Uterus (tissue), 2 donors: ENCODE measurements at regions not wholly inside any gene's neighbourhood (a gene's known extent, or its start where the extent isn't known, plus 50 kb on each side); places are given as distances from the start of the nearest gene placed in this dataset.

ENCODE experiments used
- POLR2A ChIP-seq, 2 donors: fragments of 450-650 bp; IDR thresholded peaks; one replicate each; pipeline ENCODE4 v1.6.1; 2016; ENCODE audit warnings: antibody characterized with exemption in 2 of 2, mild to moderate bottlenecking in 1 of 2, moderate library complexity in 1 of 2
- TF ChIP-seq, protein P1 (sequence below), 4 experiments: fragments of 200-600 bp in 2 of 4; fragments of 450-650 bp in 2 of 4; sonication (generic) in 2 of 4; IDR thresholded peaks; one replicate each; pipeline ENCODE4 v1.5.1; 2016 to 2019; ENCODE audit warnings: antibody characterized with exemption in 4 of 4, mild to moderate bottlenecking in 2 of 4, moderate library complexity in 1 of 4

DNA sequence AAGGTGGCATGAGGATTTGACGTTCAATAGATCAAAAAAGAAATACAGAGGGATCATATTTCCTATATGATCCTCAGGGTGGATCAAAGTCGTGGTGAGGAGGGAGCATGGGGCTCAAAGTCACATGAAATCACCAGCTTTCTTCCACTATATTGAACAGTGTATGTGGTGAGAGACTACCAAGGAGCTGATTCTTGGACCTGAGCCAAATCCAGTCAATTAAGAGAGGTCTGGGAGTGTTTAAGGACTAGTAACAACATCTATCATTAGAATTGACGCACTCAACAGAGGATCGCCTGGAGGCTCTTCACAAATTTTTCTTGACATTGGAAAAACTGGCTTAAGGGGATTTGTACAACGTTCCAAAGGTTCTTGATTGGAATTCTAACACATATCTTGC lies 267.7 kb upstream of the PROX1 start:
- TF ChIP-seq, protein P1, sequence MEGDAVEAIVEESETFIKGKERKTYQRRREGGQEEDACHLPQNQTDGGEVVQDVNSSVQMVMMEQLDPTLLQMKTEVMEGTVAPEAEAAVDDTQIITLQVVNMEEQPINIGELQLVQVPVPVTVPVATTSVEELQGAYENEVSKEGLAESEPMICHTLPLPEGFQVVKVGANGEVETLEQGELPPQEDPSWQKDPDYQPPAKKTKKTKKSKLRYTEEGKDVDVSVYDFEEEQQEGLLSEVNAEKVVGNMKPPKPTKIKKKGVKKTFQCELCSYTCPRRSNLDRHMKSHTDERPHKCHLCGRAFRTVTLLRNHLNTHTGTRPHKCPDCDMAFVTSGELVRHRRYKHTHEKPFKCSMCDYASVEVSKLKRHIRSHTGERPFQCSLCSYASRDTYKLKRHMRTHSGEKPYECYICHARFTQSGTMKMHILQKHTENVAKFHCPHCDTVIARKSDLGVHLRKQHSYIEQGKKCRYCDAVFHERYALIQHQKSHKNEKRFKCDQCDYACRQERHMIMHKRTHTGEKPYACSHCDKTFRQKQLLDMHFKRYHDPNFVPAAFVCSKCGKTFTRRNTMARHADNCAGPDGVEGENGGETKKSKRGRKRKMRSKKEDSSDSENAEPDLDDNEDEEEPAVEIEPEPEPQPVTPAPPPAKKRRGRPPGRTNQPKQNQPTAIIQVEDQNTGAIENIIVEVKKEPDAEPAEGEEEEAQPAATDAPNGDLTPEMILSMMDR (IDR thresholded peaks at IDR 0.05) = no peak
- no peak for TF ChIP-seq POLR2A (IDR thresholded peaks at IDR 0.05)
